Mammary epithelial cell (primary cell): ENCODE measurements at regions not wholly inside any gene's neighbourhood (a gene's known extent, or its start where the extent isn't known, plus 50 kb on each side); places are given as distances from the start of the nearest gene placed in this dataset.

ENCODE experiments used
- CTCF ChIP-seq, 2 donors: IDR thresholded peaks in 1 of 2; conservative IDR thresholded peaks in 1 of 2; 2 replicates each; pipeline ENCODE4 v1.5.1; 2011 to 2012; ENCODE audit warnings: inconsistent platforms in 2 of 2, low read length in 2 of 2, mild to moderate bottlenecking in 2 of 2, control low read depth in 1 of 2, low read depth in 1 of 2; ENCODE audit not compliant: insufficient read depth in 1 of 2; ENCODE audit errors: extremely low read depth in 1 of 2
- EZH2 ChIP-seq: IDR thresholded peaks from 2 replicates; pipeline ENCODE4 v1.6.1; 2012; ENCODE audit warnings: low read length, inconsistent platforms, borderline replicate concordance

- TF ChIP-seq CTCF (conservative IDR thresholded peaks at IDR 0.05 in 1 of 2, IDR thresholded peaks at IDR 0.05 in 1 of 2; ENCODE audit: extremely low read depth in 1 of 2, insufficient read depth in 1 of 2, low read depth in 1 of 2, low read length in 2 of 2), result no peak
- TF ChIP-seq EZH2, result no peak
Observed at GRCh38 chr4:3870567-3870962, 104.4 kb downstream of the ADRA2C start.
